GM18498 (cell line): ENCODE measurements at regions not wholly inside any gene's neighbourhood (a gene's known extent, or its start where the extent isn't known, plus 50 kb on each side); places are given as distances from the start of the nearest gene placed in this dataset.
"Not testable (repeated sequence)": the region's sequence is repeated elsewhere in the genome, so short reads cannot be mapped to it uniquely, and the experiment has no call there.

Experiments used
- ATAC-seq: cut with Tn5 transposase; IDR thresholded peaks from one replicate; pipeline ENCODE4 v1.9.1; 2021; ENCODE audit warnings: mild to moderate bottlenecking, moderate library complexity; ENCODE audit not compliant: unreplicated experiment

DNA sequence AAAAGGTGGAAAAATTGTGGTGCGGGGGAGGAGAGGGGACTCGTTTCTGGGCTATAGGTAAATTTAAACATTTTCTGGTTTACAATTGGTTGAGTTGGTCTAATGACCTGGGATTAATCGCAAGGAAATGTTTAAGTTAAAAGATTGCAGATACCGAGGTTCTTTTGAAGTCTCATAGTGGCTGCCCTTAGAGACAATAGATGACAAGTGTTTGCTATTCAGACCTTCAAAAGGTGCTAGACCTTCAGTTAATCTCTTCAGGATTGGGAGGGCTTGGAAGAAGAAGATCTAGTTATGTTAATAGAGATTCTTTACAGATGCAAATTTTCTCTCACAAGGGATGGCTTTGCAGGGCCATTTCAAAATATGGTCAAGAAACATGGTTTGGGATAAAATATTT, 2286.1 kb upstream of the AGA start:
- no peak for ATAC-seq

DNA sequence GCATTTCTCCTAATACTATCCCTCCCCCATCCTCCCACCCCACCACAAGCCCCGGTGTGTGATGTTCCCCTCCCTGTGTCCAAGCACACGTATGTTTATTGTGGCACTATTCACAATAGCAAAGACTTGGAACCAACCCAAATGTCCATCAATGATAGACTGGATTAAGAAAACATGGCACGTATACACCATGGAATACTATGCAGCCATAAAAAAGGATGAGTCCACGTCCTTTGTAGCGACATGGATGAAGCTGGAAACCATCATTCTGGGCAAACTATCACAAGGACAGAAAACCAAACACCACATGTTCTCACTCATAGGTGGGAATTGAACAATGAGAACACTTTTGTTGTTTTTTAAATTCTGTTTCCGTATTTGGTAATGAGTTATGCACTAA, 2294.6 kb upstream of the AGA start:
- not testable (repeated sequence) for ATAC-seq

GRCh38 chr4:179738822-179739221, 2296.6 kb upstream of the AGA start:
- ATAC-seq: no peak

DNA sequence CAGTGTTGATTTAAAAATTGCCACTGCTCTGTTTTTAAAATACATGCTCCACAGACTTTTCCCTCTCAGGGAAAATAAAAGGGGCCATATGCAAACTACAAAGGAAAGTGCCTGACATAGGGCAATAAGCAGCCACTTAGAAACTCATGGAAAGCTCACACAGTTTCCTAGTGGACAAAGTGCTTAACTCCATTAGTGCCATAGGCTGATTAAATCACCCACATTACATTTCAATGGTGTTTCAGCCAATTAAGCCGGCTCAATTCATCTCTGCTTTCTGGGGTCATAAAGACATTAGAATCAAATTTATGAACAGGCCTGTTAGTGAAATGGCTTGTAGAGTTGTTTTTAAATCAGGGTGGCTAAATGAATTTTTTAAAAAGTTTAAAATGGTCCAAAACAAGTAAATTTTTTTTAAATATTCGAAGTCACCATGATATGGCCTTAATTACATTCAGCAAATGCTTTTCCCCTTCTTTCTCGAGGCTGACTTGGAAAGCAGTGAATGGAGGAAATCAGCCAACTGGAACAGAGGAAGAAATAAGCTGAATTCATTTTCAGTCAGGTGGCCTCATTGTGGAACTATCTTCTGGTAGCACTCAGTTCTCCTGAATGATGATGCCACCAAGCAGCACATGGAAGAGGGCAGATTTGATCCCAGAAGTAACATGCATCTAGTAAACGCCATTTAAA, 2305.1 kb upstream of the AGA start:
- ATAC-seq: no peak

- no peak for ATAC-seq
These were observed 2306.6 kb upstream of the AGA start for GRCh38 chr4:179748837-179749236.

GRCh38 chr4:179750374-179750773, 2308.1 kb upstream of the AGA start:
- no peak for ATAC-seq

GRCh38 chr4:179751669-179752068, 2309.4 kb upstream of the AGA start:
- ATAC-seq: no peak

DNA sequence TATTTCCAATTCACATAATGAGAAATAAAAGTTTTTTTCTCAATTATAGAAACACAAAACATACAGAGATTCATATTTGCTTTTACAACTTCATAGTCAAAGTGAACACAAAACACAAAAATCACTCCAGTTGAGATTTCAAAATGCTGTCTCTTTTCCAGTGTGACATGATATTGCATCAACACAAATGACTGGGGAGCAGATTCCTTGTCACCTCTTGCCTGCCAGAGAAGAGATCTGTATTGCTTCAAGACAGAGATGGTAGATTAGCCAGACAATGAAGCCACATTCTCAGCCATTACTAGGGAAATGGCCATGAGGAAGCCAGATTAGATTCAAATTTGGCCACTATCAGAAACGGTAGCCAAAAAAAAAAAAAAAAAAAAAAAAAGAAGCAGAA, 2313.1 kb upstream of the AGA start:
- no peak for ATAC-seq

GRCh38 chr4:179757641-179758040, 2315.4 kb upstream of the AGA start:
- no peak for ATAC-seq

DNA sequence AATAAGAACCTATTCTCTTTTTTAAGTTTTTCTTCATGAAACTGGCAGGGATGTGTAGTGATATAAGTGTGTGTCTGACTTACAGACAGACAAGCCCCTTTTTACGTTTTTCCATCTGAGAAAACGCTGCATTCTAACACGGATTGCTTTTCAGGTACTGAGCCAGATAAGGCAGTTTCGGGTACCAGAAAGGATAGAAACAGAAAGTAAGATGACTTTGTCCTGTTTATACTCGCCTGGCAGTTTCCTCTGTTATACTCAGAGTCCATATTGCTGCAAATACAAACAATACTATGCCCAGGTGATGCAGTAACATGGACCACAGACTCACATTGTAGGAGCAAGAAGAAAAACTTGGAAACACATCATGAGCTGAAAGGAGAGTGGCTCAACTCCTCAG, 2320.6 kb upstream of the AGA start:
- no peak for ATAC-seq

DNA sequence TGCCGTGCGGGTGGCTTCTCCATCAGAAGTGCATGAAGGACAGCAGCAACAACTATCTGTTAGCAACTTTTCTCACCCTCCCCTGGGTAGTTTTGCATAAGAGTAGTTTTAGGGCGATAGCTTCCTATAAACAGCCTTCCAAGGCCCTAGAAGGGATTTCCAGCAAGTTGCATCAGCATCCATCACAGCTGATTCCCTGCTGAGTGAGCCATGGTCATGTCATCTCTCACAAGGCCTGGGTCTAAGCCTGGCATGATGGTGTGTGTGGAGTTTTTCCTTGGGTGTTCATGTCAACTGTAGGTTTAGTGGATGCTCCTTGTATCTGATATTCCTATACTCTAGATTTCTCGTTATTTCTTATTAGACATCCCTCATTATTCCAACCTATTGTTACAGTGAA, 2324.7 kb upstream of the AGA start:
- no peak for ATAC-seq

DNA sequence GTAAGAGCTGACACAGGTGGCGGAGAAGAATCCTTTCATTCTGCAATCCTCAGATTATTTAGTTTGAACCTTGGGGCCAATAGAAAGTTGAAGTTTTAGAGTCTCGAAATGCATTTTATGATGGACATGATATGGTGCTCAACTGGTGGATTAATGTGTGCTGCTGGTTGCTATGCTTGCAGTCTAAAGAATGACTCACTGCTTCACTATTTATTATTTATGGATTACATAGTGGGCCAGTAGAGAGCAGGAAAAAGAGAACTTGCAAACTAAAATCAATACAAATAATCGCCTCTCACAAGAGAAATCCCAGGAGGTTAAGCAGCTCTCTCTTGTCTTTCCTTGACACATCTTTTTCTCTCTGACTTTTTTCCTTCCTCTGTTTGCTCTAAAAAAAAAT, 2326.8 kb upstream of the AGA start:
- no peak for ATAC-seq

DNA sequence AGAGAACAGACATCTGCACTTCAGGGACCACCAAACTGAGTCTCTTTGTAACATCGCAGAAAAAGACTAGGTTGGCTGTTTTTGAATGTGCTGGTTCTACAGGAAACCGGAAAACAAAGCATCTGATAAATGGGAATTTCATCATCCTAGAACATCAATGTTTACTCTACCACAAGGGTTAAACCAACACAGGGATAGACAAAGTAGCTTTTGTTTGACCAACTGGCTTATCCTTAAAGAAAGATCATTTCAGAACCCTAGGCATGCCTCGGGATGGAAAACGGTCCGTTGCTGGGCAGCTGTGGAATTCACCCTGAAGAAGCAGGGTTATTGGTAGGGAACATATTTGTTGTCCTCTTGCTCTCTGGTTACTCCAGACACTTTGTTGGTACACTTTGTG, 2355.5 kb upstream of the AGA start:
- no peak for ATAC-seq

- ATAC-seq: no peak
These were observed 2361.6 kb upstream of the AGA start for GRCh38 chr4:179803857-179804256.

DNA sequence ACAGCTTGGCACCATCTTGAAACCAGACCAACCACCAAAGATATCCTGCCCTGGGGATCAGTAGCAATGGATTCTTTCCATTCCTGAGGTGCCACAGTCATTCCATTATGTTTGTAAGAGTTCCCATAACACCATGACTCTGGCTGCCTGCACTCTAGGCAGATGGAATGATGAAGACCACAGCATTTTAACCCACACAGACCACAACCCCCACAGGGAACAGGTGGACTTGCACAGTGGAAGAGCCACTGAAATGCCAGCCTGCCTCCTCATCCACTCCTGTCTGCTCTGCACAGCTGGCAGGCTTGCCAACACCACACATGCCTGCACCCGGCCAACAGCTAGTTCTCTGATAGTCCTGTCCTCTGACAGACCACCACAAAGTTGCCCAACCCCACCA, 2362.2 kb upstream of the AGA start:
- ATAC-seq: no peak

GRCh38 chr4:179817317-179817716, 2375.1 kb upstream of the AGA start:
- no peak for ATAC-seq

DNA sequence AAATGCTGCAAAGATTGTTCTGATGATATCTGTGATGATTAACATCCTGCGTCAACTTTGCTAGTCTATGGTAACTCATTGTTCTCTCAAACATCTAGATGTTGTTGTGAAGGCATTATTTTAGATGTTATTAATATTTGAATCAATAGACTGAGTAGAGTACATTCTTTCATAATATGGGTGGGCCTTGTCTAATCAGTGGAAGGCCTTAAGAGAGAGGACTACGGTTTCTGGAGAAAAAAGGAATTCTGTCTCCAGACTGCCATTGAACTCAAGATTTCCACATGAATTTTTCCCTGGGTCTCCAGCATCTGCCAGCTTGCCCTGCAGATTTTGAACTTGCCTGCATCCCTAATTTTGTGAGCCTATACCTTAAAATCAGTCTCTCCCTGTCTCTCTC, 2381.1 kb upstream of the AGA start:
- ATAC-seq: no peak

- no peak for ATAC-seq
These were observed 2389.0 kb upstream of the AGA start for GRCh38 chr4:179831274-179831673.

- no peak for ATAC-seq
These were observed 2394.2 kb upstream of the AGA start for GRCh38 chr4:179836179-179837075.

DNA sequence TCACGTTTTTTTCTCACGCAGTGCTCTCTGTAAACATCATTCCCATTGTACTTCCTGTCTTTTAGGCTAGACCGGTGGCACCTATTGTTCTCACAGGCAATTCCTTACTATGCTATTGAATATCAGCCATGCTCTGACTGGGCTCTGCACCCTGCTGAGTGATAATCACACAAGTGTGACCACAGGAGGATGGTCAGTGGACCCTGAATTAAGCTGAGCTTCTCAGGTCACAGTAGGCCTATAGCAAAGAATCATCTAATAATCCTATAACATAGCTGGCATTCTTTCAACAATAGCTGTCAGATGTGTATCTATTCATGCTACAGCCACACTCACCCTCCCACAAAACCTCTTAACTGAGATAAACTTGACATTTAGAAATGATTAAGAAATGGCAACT, 2399.8 kb upstream of the TENM3 start:
- no peak for ATAC-seq

GRCh38 chr4:179855469-179855868, 2387.7 kb upstream of the TENM3 start:
- no peak for ATAC-seq

- no peak for ATAC-seq
These were observed 2385.0 kb upstream of the TENM3 start for GRCh38 chr4:179858221-179858620.
